ENCODE measurements at regions not wholly inside any gene's neighbourhood (a gene's known extent, or its start where the extent isn't known, plus 50 kb on each side); places are given as distances from the start of the nearest gene placed in this dataset.

GRCh38 chr4:23631255-23631950 lies 258.4 kb downstream of the PPARGC1A start:
- TF ChIP-seq CTCF (IDR thresholded peaks at IDR 0.05) (no peak), POLR2A (IDR thresholded peaks at IDR 0.05) (no peak), POLR2AphosphoS5 (IDR thresholded peaks at IDR 0.05) (no peak)

Data from transverse colon (tissue), 4 donors.